Astrocyte of the spinal cord (primary cell): ENCODE measurements at regions not wholly inside any gene's neighbourhood (a gene's known extent, or its start where the extent isn't known, plus 50 kb on each side); places are given as distances from the start of the nearest gene placed in this dataset.

Experiments used
- DNase-seq: peaks from one replicate; pipeline ENCODE4 v3.0.0; 2011; ENCODE audit warnings: low read depth, low spot score
- H3K4me3 ChIP-seq: 2 replicates; pipeline ENCODE4 v1.5.1; 2011; ENCODE audit warnings: low read depth, mild to moderate bottlenecking, low read length, moderate library complexity
- in situ Hi-C: cut with HindIII; loops from 2 replicates; pipeline ENCODE4 v1.10.0; 2017; ENCODE audit warnings: low sequenced_read_pairs
- TF ChIP-seq, protein P1 (sequence below): IDR thresholded peaks from 2 replicates; pipeline ENCODE4 v1.5.1; 2012; ENCODE audit warnings: low read depth, mild to moderate bottlenecking, low read length, inconsistent platforms

DNA sequence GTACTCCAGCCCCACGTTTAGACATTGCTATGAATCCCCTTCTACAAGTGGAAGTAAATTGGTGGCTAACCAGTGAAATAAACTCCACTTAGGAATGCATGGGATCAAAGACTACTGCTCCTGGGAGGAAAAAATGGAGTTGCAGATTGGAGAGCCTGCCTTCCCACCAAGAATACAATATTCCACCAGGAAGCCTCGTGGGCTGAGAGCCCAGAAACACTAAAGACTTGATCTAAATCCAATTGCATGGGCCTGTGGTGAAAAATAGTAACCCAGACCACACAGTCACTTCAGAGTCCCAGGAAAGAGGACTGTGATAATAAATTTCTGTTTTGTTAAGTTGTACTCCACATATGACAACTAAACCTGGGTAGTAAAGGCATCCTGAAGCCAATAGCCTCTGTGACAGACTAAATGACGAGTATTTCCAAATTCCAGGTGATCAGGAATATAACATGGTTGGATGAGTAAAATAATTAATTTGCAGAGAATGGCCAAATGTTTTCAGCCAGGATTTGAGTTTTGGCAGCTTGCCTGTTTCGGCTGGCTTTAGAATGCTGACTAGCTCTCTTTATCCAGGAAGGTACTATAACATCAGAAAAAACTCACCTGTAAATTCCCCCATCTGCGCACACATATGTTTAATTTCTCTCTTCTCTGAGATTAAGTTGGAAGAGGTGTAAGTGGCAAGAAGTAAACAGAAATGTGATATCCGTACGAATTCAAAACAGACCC, 480.3 kb downstream of the LIG4 start:
- DNase-seq, result peak; percentile 53
- no peak overlapping the region for H3K4me3 ChIP-seq
- in situ Hi-C loops, result no loop called here
- TF ChIP-seq, protein P1, sequence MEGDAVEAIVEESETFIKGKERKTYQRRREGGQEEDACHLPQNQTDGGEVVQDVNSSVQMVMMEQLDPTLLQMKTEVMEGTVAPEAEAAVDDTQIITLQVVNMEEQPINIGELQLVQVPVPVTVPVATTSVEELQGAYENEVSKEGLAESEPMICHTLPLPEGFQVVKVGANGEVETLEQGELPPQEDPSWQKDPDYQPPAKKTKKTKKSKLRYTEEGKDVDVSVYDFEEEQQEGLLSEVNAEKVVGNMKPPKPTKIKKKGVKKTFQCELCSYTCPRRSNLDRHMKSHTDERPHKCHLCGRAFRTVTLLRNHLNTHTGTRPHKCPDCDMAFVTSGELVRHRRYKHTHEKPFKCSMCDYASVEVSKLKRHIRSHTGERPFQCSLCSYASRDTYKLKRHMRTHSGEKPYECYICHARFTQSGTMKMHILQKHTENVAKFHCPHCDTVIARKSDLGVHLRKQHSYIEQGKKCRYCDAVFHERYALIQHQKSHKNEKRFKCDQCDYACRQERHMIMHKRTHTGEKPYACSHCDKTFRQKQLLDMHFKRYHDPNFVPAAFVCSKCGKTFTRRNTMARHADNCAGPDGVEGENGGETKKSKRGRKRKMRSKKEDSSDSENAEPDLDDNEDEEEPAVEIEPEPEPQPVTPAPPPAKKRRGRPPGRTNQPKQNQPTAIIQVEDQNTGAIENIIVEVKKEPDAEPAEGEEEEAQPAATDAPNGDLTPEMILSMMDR, result no peak

DNA sequence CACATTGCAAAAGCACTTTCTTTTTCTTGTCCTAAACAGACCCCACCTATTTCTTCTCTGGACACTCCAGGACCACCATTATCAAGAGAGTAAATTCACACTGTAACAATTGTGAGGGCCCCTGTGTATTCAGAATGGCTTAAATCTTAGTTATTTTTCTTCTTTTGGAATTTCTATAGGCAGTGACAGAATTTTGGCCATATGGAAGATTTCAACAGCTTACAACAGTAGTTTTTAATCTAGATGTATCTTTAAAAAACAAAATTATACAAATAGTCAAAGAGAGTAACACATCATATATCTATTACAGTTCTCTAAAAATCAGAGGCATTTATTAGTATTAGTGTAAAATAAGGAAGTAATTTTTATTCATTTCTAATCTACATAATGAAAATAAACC, 482.1 kb downstream of the LIG4 start:
- in situ Hi-C loops, result no loop called here
- TF ChIP-seq, protein P1, result no peak
- DNase-seq, result no peak
- H3K4me3 ChIP-seq, result no peak overlapping the region

DNA sequence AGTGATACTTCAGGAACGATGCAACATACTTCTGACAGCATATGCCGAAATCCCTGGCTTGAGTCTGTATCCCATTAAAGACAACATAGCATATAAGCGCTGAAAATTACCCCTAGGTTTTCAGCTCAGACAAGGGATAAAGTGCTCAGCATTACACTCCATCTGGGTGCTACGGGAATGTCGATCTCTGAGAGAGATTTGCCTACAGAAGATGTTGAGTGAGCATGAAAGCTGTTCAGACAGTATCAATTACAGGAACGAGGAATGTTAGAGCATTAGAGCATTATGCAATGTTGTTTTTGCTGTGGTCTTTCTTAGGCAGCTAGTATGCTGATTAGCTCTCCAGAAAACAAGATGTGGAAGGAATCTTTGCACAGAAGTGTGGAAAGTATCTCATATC, 484.5 kb downstream of the LIG4 start:
- H3K4me3 ChIP-seq, result no peak overlapping the region
- in situ Hi-C loops, result no loop called here
- peak; percentile 28 for DNase-seq
- TF ChIP-seq, protein P1, result no peak

DNA sequence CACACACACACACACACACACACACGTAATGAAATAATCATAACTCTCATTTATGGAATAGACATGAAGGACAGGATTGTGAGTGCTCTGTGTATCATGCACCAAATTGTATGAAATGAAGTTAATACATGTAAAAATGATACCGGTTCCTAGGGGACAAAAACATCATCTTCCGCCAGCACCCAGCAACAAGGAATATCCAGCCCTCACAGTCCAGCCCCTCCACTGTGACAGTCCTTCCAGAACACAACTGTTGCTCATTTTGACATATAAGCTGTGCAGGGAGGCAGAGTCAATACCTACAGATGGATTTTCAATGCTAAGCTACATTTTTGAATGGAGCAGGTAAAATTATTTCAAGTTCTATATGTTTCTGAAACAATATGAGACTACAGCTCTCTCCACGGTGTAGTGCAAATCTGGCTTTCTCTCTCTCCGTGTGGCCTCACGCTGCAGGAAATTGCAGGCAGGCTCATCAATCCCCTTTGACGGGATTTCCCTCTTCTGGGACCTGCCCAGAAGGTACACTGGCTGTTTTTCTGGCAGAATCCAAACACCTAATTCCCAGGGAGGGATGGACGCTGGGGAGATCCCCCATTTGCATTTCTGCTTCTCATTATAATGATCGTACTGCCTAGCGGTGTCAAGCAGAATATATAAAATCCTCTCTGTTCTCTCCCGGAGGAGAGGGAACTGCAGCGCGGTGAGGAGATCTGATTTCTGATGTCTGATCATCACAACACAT, 494.0 kb downstream of the LIG4 start:
- no peak for DNase-seq
- peak overlapping the region; percentile 15 for H3K4me3 ChIP-seq
- TF ChIP-seq, protein P1, result no peak
- in situ Hi-C loops, result no loop called here

DNA sequence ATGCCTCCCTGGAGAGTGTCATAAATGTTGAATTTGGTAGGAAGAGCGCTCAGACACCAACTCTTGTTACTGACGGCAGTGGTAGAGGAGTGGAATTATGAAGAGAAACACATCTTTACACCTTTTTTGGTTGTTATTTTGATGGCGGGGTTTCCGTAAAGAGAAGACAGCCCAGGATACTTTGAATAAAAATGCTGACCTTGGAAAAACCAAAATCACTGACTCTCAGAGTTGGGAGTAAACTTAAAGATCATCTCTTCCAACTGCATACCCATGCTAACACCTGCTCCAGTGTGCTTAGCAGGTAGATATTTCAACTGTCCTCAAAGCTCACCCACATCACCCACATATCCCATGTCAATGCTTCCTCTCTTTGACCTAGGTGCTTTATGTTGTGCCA, 498.6 kb downstream of the LIG4 start:
- DNase-seq, result no peak
- in situ Hi-C loops, result no loop called here
- H3K4me3 ChIP-seq, result no peak overlapping the region
- TF ChIP-seq, protein P1, result no peak

DNA sequence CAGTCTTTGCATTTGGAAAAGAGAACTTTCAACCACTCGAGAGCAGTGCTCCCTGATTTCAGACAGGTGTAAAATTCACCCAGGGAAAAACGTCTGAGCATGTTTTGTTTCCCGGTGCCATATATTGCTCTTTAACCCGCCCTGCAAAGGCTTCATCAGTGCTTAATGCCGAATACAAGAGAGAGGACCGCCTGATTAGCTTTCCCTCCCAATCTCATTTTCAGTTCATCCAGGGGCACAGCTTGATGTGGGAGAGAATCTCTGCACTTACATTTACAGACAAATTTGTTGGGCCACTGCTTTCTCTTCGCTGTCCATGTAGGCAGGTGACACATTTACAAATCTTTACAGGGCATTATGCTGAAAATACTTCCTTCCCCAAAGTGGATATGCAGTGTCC, 499.1 kb downstream of the LIG4 start:
- no peak for DNase-seq
- in situ Hi-C loops, result no loop called here
- TF ChIP-seq, protein P1, result no peak
- no peak overlapping the region for H3K4me3 ChIP-seq
